ENCODE measurements at regions not wholly inside any gene's neighbourhood (a gene's known extent, or its start where the extent isn't known, plus 50 kb on each side); places are given as distances from the start of the nearest gene placed in this dataset.
"Not testable (repeated sequence)": the region's sequence is repeated elsewhere in the genome, so short reads cannot be mapped to it uniquely, and the experiment has no call there.

GRCh38 chr13:56134524-56134923, 1006.2 kb upstream of the PRR20A start:
- Histone ChIP-seq H3K27me3 (no peaks in the 10 kb centered on the region), H3K4me3 (no peak overlapping the region), H3K9me3 (no peaks in the 10 kb centered on the region), H3K36me3 (no peaks in the 10 kb centered on the region), H3K27ac (no peak overlapping the region), H3K4me1 (no peaks in the 10 kb centered on the region)
- DNase-seq (ENCODE audit: low spot score): no peak
- TF ChIP-seq CTCF (IDR thresholded peaks at IDR 0.05): no peak

- no peaks in the 10 kb centered on the region for H3K9me3 ChIP-seq
- no peaks in the 10 kb centered on the region for H3K27me3 ChIP-seq
- no peaks in the 10 kb centered on the region for H3K36me3 ChIP-seq
- TF ChIP-seq CTCF (IDR thresholded peaks at IDR 0.05): no peak
- H3K4me1 ChIP-seq: no peaks in the 10 kb centered on the region
- H3K27ac ChIP-seq: no peak overlapping the region
- no peak overlapping the region for H3K4me3 ChIP-seq
- DNase-seq (ENCODE audit: low spot score): no peak
These were observed 973.9 kb upstream of the PRR20A start for GRCh38 chr13:56166864-56167263.

GRCh38 chr13:56168581-56168980, 972.1 kb upstream of the PRR20A start:
- Histone ChIP-seq H3K9me3 (no peaks in the 10 kb centered on the region), H3K36me3 (no peaks in the 10 kb centered on the region), H3K27ac (no peak overlapping the region), H3K4me1 (no peaks in the 10 kb centered on the region), H3K27me3 (no peaks in the 10 kb centered on the region), H3K4me3 (no peak overlapping the region)
- no peak for DNase-seq (ENCODE audit: low spot score)
- no peak for TF ChIP-seq CTCF (IDR thresholded peaks at IDR 0.05)

GRCh38 chr13:56173346-56173745, 967.4 kb upstream of the PRR20A start:
- Histone ChIP-seq H3K27me3 (no peaks in the 10 kb centered on the region), H3K36me3 (no peaks in the 10 kb centered on the region), H3K9me3 (no peaks in the 10 kb centered on the region), H3K27ac (no peak overlapping the region), H3K4me1 (no peaks in the 10 kb centered on the region), H3K4me3 (no peak overlapping the region)
- DNase-seq (ENCODE audit: low spot score): no peak
- no peak for TF ChIP-seq CTCF (IDR thresholded peaks at IDR 0.05)

- H3K27ac ChIP-seq: no peak overlapping the region
- no peak overlapping the region for H3K4me3 ChIP-seq
- no peak for DNase-seq (ENCODE audit: low spot score)
- no peaks in the 10 kb centered on the region for H3K27me3 ChIP-seq
- H3K9me3 ChIP-seq: peaks cover 0 to 20% of the 10 kb centered on the region in 2 donors
- no peaks in the 10 kb centered on the region for H3K36me3 ChIP-seq
- no peak for TF ChIP-seq CTCF (IDR thresholded peaks at IDR 0.05)
- H3K4me1 ChIP-seq: no peaks in the 10 kb centered on the region
These were observed 958.1 kb upstream of the PRR20A start for GRCh38 chr13:56182598-56182997.

- Histone ChIP-seq H3K4me3 (no peak overlapping the region), H3K27ac (no peak overlapping the region), H3K9me3 (no peaks in the 10 kb centered on the region), H3K4me1 (no peaks in the 10 kb centered on the region), H3K36me3 (no peaks in the 10 kb centered on the region), H3K27me3 (no peaks in the 10 kb centered on the region)
- no peak for TF ChIP-seq CTCF (IDR thresholded peaks at IDR 0.05)
- no peak for DNase-seq (ENCODE audit: low spot score)
These were observed 953.4 kb upstream of the PRR20A start for GRCh38 chr13:56187331-56187730.

- not testable (repeated sequence) for H3K4me3 ChIP-seq; H3K27me3 ChIP-seq; H3K9me3 ChIP-seq; H3K4me1 ChIP-seq; H3K36me3 ChIP-seq; DNase-seq (ENCODE audit: low spot score); H3K27ac ChIP-seq
These were observed 952.1 kb upstream of the PRR20A start for GRCh38 chr13:56188582-56188981.

Data from right atrium auricular region (tissue), 2 donors.